ENCODE measurements at regions not wholly inside any gene's neighbourhood (a gene's known extent, or its start where the extent isn't known, plus 50 kb on each side); places are given as distances from the start of the nearest gene placed in this dataset.

DNA sequence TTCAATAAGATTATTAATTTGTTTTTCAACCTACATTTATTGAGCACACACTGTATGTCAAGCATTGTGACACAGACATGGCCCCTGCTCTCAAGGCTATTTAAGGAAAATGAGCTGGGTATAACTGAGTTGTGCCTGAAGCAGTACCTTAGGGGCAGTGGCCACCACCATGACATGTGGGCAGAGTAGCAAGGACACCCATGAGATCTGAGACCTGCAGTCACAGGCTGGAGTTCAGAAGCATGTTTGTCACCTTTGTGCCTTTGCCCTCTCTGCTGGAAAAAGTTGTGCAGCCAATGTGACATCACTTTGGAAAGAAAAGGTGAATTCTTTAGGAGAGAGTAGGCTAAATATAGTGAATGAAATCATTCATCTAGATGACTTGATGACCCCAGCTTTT is 501.3 kb downstream of the BCOR start:
- DNase-seq (ENCODE audit: low spot score), result no peak

DNA sequence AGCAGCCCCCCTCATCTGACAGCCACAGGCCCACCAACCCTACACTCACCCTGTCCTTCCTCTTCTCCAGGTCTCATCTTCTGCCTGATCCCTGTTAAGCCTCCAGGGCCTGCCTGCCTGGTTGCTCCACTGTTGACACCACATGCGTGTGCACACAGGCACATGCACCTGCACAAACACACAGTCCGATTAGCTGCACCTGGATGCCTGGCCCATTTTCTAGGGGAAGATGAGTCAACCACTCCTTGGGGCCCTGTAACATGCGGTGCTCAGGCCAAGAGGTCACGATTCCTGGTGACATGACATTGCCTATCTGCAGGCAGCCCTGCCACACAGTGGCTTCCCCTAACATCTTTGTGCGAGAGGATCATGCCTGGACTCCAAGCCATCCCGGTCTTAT is 498.4 kb downstream of the BCOR start:
- DNase-seq (ENCODE audit: low spot score), result no peak

DNA sequence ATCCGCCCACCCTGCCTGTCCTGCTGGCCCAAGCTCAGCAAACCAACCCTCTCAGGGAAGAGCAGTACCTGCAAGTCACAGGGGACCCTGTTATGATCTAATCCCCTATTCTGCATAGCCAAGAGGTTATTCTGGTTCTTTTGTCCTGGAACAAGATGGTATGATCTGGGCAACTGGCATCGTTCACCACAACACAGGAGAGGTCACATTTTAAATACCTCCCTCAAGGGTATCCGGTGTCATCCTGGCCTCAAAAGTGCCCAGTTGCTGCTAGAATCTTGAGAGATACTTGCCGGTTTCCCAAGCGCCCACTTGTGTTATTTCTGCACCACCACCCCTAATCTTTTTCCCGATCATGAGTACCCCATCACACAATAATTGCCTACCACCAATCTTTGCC is 497.5 kb downstream of the BCOR start:
- DNase-seq (ENCODE audit: low spot score), result no peak

DNA sequence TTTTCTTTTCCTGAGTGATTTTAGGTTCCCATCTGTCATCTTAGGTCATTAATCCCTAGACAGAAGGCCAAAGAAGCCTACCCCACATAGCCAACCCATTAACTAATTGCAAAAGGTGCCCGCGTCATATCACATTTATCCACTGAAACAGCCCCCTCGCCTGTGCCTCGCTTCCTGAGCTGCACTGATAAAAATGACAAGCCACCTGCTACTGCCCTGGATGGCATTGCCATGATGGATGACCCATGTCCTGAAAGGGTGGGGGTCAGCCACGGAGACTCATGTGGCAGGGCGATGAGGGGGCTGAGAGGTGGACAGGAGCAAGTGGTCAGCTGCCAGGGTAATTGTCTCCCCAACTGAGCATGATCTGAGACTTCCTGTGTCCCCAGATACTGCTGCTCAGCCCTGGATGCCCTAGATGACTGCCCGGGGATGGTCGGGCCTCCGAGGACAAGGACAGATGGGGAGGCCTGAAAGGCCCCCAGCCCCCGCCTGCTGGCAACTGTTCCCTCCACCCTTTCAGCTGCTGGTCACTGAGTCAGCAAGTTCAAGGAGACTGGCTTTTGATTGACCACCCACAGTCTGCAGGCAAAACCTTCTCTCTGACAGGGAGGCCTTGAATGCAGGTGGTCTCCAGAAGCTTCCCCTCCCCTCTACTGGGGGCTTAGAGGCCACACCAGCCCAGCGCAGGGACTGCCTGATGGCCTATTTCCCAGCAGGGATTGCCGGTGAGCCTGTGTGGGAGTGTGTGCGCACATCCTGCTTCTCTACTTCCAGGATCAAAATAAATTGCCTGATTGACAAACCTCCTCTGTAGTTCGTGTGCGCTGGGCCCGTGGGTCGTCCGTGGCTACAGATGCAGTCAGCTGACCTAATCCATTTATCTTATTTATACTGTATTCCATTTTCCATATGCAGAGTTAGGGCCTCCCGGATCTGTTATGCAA is 496.3 kb downstream of the BCOR start:
- no peak for DNase-seq (ENCODE audit: low spot score)

DNA sequence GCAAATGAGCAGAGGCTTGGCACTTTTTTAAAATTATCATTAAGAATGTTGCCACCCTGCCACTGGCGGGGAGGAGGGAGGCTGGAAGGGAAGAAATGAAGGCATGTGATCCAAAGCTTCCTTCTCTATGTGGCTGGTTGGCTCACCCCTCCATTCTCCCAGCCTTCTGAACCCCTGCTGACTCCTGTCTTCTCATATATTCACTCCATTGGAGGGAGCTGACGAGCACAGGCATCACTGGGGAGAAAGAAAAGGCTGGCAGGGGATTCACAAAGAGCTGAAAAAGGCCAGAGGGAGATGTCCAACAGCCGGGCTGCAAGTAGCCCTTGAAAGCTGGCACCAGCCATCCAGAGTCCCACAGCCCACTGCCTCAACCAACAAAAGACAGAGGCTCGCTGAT is 495.6 kb downstream of the BCOR start:
- no peak for DNase-seq (ENCODE audit: low spot score)

DNA sequence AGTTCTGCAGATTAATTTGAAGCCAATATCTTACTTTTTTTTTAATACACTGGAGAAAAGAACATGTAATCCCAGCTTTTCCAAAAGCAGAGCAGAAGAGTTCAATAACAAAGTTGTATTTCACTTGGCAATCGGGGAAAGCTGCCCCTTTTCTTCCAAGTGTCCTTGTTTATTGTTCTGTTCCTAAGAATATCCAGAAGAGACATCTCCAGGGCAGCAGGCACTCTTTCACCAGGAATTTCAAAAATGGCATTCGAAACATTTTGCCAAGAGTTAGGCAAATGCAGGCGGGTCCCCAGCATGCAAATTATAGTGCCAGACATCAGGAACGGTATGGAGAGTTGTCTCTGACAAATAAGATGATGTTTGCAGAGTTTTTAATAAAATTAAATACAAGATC is 494.5 kb downstream of the BCOR start:
- no peak for DNase-seq (ENCODE audit: low spot score)

DNA sequence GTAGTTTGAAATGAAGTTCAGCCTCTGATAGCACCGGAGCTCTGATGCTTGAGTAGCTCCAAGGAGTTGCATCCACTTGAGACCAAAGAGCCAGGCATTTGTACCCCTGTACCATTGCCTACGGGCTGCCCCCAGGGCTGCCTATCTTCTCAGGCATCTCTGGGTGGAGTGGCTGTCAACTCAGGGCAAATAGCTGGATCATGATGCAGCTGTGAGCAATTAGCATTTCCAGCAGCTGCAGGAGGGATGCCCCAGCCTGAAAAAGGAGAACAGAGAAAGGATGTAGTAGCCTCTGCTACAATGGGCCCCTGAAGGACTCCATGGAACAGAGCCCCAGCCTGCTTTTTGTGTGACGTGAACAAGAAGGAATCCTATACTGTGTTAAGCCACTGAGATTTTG is 492.6 kb downstream of the BCOR start:
- no peak for DNase-seq (ENCODE audit: low spot score)

DNA sequence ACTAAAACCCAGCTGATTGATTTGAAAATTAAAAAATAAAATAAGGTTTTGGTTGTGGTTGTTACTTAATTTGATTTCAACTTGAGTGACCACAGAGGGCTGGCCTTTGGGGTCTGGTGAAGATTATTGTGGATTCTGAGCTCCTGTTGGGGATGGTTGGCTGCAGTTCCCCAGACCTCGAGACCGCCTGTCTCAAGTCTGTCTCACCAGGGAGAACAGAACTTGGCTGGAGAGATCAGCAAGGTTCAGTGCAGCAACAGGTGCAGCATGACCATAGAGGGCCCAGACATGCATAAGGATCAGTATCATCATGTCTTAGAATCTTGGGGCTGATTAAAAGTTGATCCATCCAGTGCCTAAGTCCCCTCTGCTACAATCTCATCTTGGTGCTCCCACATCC is 491.9 kb downstream of the BCOR start:
- DNase-seq (ENCODE audit: low spot score), result no peak

DNA sequence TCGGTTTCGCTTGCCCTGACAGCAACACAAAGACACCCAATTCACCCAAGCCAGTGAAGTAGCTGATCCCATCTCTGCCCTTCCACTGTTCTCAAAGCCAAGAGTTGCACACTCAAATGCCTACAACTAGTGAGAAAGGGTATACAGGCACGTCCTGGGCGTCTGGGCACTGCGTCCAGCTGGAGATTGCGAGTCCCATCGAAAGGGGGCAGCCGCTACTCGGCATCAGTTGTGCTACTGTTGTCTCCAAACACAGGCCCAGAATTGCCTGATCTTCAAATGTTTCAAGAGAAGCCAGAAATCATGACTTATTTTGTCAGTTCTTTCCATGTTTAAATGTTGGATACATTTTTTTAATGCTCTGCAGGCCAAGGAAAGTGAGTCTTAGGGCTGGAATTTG is 487.8 kb downstream of the BCOR start:
- DNase-seq (ENCODE audit: low spot score), result no peak

DNA sequence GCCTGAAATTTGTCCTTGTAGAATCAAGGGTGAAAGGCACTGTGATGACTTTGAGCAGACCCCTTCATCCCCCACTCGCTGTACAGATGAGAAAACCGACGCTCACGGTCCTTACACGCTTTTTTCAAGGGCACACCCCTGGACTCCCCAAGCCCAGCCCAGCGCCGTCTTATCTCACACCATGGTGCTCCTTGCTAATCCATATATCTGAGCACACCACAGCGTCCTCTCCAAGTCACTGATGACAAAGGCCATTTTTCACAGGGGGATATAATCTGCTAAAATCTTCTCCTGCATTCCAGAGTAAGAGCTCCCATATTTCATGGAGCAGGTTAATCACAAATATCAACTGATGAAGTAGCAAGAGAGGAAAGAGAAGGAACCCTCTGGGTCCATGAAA is 486.3 kb downstream of the BCOR start:
- no peak for DNase-seq (ENCODE audit: low spot score)

DNA sequence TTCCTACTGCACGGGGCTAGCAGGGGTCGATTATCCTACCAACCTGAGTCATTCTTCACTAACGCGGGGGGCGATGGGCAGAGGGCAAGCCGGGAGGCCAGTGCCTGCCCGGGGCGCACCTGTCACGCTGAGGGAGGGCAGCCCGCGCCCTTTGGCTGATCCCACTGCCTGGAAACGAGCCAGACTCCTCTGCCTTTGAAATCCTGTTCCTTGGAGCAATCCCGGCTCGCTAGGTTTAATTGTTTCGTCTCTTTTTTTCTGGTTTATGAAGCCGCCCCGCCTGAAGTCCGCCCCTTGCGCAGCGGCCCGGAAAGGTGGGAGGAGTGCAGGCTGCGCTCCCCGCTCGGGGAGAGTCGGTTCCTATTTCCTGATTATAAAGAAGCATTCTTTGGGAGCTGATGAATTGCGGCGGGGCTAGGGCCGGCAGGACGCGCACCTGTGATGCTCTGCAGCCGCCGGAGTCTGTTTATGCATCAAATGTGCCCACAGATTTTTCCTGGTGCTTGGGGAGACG is 484.2 kb downstream of the BCOR start:
- peak; percentile 30 for DNase-seq (ENCODE audit: low spot score)

DNA sequence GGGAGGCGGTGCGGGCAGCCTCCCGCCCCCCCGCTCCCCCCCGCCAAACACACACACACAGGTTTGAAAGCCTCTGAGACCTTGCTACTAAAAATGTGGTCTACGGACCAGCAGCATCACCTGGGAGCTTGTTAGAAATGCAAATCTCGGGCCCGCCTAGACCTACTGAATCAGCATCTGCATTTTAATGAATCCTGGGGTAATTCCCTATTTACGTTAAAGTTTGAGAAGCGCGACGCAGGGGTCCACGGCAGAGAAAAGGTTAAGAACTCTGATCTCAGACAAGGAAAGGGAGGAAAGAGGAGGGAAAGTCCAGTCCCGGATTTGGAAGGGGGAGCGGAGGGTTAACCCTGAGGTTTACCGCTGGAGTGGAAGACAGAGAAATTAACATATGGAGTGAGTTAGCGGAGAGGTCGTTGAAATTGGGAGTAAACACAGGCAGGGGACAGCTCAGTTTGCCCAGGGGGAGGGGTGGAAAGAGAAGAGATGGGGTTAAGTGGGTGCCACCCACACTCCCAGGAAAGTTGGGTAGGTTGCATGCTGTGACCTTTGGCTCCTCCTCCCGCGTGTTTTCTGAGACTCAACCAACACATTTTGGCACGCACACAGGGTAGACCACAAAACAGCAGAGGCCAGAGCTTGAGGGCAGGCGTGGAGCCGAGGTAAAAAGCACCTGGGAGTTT is 483.6 kb downstream of the BCOR start:
- DNase-seq (ENCODE audit: low spot score), result peak; percentile 32

DNA sequence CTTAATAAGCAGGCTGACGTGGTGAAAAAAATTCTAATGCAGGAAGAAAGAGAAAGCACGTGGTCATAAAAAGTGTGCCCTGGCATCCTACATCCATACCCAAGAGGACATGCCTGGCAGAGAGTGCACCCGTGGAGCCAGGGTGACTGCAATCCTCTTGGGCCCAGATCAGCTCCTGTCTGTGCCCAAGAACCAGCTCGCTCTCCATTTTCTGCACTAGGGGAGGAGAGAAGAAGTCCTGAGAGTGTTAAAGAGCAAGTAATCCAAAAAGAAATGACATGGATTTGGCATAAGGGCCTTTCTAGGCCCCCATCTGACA is 483.1 kb downstream of the BCOR start:
- DNase-seq (ENCODE audit: low spot score), result no peak

DNA sequence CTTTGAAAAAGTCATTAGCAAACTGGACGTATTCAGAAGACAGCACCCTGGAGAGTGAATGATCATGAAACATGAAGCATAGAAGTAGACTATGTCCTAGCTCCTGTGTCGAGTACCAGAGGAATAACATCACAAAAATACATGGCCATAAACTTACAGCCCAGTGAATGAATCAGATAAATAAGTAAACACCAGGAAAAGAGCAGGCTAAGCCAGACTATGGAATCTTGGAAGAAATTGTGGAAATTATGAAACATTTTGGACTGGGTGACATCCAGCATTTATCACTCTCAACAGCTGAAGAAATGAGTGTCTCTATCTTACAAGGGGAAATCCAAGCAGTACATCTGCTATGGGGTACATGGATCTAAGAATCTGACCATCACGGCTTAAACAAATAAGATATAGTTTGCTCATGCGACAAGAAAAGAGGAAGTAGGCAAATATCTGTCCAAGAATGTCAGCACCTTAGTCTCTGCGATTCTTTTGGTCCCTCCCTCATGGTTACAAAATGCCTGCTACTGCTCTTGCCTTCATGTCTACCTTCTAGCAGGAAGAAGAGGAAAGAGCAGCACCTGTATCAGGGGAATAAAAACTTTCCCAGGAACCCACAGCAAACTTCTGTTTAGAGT is 481.5 kb downstream of the BCOR start:
- DNase-seq (ENCODE audit: low spot score), result no peak

DNA sequence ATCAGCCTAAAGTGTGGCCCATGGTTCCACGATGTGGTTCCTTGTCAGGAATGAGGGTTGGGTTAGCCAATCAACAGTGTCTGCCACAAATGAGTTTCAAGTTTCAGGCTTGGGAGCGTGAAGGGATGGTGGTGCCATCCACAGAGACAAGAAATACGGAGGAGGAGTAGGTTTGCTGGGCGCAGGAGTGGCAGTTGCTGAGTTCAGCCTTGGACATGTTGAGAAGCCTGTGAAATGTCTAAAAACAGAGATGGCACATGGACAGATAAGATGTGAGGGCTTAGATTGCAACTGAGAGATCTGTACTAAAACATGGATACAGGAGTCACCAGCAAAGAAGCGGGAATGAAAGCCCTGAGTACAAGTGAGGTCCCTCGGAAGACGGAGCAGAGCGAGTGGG is 481.0 kb downstream of the BCOR start:
- DNase-seq (ENCODE audit: low spot score), result no peak

DNA sequence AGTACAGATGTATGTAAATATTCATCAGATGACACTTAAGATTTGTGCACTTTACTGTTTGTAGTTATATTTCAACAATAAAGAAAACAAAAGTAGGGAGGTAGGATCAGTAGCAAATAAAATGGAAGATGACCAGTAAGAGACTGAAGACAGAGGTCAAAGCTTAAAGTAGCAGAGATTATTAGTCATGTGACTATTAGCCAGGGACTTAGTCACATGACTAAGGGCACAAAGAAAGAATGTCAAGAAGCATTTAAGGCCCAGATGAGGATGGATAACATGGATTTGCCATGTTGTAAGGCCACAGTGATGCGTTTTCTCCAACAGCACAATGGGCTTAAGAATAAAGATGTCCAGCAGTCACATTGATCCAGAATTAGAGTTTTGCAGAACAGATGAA is 479.6 kb downstream of the BCOR start:
- DNase-seq (ENCODE audit: low spot score), result no peak

DNA sequence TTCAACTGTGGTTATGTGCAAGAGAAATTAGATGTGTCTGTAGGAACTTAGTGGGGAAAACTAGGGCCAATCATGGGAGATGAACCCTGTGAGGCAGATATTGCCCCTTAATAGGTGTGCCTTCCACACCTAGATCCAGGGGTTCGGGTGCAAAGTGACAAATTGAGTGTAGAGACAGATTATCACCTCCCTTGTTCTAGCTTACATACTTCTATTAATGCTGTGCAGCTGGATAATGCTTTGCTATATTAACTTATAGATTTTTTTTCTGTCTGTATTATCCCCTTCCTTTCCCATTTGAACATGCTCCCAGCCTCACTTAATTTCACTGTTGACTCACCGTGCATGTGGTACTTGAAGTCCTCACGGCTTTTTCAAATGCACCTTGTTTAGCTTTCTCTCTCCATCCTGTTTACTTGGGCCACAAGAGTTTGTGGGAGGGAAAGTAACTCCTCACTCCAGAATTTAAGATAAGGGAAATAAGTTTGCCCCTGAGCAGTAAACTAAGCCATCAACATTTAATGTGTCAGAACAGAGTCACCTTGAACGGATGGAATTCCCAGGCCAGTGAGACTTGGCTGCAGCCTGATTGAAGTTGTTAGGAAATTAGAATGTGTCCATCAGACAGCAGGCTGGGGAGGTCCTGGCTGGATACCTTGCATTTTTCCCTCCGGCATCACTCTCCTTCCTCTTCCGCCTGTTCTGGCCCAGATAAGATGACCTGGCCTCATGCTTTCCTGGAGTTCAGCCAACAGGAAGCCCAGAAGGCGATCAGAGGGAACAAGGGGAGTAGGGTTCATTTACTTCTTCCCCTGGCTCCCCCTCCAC is 478.4 kb downstream of the BCOR start:
- DNase-seq (ENCODE audit: low spot score), result peak; percentile 13

DNA sequence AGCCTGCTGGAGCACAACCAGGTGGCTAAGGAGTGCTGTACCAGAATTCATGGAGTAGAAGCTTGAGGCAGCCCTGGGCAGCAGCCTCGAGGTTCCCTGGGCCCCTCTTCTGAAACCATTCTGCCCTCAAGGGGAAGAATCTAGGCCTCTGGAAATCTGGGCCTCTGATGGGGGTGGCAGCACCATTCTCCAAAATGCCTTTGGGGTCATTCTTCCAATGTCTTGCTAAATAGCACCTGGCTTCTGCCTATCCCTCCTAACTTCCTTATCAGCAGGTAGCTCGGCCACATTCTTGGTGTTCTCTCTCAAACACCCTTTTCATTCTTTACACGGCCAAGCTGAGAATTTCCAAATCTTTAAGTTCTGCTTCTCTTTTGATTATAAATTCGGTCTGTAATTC is 473.6 kb downstream of the BCOR start:
- DNase-seq (ENCODE audit: low spot score), result no peak

DNA sequence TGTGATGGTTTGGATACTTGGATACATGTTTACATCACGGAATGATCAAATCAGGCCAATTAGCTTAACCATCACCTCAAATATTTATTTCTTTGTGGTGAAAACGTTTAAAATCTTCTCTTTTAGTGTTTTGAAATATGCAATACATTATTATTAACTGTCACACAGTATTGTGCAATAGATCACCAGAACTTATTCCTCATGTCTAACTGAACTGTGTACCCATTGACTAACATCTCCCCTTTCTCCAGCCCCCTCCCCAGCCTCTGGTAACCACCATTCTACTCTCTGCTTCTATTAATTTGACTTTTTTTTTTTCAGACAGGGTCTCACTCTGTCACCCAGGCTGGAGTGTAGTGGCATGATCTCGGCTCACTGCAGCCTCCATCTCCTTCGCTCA is 471.9 kb downstream of the BCOR start:
- no peak for DNase-seq (ENCODE audit: low spot score)

DNA sequence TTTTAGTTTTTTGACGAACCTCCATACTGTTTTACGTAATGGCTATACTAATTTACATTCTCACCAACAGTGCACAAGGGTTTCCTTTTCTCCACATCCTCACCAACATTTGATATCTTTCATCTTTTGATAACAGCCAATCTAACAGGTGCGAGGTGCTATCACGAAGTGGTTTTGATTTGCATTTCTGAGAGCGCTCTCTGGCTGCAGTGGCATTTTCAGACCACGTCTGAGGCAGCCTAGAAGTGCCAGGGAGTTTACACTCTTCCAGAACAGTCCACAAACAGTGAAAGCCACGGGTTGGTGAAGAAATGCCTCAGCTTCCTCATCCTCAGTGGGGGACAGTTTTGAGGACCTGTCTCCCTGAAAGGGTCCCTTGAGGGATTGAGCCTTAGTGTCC is 471.0 kb downstream of the BCOR start:
- no peak for DNase-seq (ENCODE audit: low spot score)

DNA sequence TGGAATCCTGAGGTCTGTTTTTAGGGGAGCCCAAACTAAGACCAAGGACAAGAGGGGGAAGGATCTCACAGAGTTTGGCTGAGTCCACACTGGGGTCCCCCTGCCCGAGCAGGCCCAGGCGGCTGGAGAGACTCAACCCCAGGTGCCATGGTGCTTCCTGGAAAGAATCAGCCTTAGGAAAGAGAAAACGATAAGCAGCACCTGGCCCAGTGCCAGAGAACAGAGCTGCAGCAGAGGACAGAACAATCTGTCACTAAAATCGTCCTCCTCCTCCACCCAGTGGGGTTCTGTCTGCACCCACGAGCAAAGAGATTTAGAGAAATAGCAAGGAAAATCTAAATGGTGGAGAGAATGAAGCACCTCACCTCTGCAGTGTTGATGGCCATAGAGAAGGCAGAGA is 470.5 kb downstream of the BCOR start:
- DNase-seq (ENCODE audit: low spot score), result no peak

DNA sequence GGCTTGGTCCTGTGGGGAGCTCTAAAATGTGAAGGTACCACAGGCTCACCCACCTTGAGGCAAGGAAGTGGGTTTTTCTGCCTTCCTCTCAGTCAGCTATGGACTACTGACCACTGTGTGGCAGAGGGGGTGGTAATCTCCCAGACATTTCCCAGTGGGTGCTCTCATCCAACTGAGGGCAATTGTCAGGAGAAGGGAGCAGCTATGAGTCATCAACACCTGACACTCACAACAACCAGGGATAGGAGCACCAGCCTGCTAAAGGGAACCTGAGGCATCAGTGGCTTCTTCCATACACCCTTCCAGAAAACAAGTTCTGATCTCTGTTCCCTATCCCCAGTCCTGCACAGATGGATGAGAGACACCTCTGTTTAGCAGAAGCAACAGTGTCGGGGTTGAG is 468.8 kb downstream of the BCOR start:
- DNase-seq (ENCODE audit: low spot score), result no peak
